SH-SY5Y (cell line): ENCODE measurements at regions not wholly inside any gene's neighbourhood (a gene's known extent, or its start where the extent isn't known, plus 50 kb on each side); places are given as distances from the start of the nearest gene placed in this dataset.

Experiments
- GATA2 ChIP-seq: IDR thresholded peaks from 2 replicates; pipeline ENCODE4 v1.6.1; 2011; ENCODE audit warnings: mild to moderate bottlenecking, low read depth, low read length
- GATA3 ChIP-seq: IDR thresholded peaks from 2 replicates; pipeline ENCODE4 v1.6.1; 2011; ENCODE audit warnings: low read depth, mild to moderate bottlenecking, low read length, moderate library complexity

GRCh38 chr6:119521251-119521650, 171.7 kb upstream of the MAN1A1 start:
- TF ChIP-seq GATA2 = no peak
- no peak for TF ChIP-seq GATA3

DNA sequence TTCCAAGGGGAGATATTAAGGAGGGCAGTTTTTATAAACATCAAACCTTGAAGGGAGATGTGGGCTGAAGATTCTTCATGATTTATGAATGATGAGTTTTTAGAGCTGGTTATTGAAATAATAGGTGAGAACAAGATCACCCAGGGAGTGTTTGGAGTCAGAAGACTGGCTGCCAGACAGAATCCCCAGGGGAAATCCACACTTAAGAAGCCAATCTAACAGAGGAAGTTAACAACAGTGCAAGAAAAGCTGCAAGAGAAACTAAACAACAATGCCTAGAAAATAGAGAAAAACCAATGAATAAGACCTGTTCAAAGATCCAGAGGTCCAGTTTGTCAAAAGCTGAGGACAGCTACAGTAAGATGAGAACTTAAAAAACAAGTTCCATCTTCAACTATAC, 167.9 kb upstream of the MAN1A1 start:
- TF ChIP-seq GATA2 = no peak
- no peak for TF ChIP-seq GATA3

DNA sequence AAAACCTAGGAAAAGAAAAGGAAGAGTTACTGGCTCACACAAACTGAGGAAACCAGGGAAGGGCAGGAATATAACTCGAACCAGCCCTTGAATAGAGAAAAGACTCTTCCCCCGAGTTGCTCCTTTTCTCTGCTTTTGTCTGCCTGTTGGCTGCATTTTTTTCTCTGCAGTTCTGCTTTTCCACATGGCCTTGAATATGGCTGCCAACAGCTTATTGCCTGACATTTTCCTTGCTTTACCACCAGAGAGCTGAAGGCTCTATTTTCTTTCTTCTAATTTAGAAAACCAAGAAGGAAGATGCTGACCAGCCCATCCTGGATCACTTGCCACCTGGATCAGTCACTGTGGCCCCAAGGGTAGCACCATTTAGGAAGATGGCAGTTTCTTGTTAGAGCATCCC, 164.8 kb upstream of the MAN1A1 start:
- TF ChIP-seq GATA3 (no peak), GATA2 (no peak)

GRCh38 chr6:119511024-119511423, 161.5 kb upstream of the MAN1A1 start:
- TF ChIP-seq GATA3 (no peak), GATA2 (no peak)

- no peak for TF ChIP-seq GATA2
- TF ChIP-seq GATA3 = no peak
Measured at GRCh38 chr6:119510246-119510645, 160.7 kb upstream of the MAN1A1 start.

GRCh38 chr6:119506631-119507174, 157.1 kb upstream of the MAN1A1 start:
- TF ChIP-seq GATA3 (no peak), GATA2 (no peak)

DNA sequence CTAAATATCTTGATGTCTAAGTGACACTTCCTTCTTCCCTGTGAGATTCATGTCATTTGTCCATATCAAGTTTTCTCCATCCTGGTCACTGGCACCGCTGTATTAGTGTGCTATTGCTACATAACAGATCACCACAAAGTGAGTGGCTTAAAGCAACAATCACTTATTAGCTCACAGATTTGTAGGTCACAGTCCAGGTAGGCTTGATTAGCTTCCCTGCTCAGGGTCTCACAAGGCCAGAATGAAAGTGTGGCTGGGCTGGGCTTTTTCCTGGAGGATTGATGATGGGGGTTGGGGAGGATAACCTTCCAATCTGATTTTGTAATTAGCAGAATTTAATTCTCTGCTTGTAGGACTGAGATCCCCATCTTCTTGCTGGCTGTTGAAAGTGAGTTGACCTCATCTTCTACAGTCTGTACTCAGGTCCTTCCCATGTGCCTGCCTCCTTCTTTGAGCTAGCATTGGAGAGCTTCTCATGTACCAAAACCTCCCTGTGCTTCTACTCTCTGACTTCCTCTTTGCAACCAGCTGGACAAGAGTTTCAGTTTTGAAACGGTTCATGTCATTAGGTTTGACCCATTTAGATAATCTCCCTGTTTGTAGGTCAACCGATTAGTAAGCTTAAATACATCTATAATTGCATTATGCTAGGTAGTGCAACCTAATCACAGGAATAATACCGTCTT, 152.4 kb upstream of the MAN1A1 start:
- TF ChIP-seq GATA3 = no peak
- TF ChIP-seq GATA2 = no peak

- TF ChIP-seq GATA2 (no peak), GATA3 (no peak)
Measured at GRCh38 chr6:119499797-119500196, 150.2 kb upstream of the MAN1A1 start.

- TF ChIP-seq GATA3 (no peak), GATA2 (no peak)
Measured at GRCh38 chr6:119497988-119498727, 148.6 kb upstream of the MAN1A1 start.

- peak; percentile 17; the same call in 1 of the 2 replicates for TF ChIP-seq GATA2
- TF ChIP-seq GATA3 = no peak
Measured at GRCh38 chr6:119495230-119495683, 145.7 kb upstream of the MAN1A1 start.

- TF ChIP-seq GATA3 = no peak
- TF ChIP-seq GATA2 = no peak
Measured at GRCh38 chr6:119493980-119494379, 144.4 kb upstream of the MAN1A1 start.

GRCh38 chr6:119484598-119484997, 135.0 kb upstream of the MAN1A1 start:
- TF ChIP-seq GATA2 (no peak), GATA3 (no peak)

- TF ChIP-seq GATA3 (no peak), GATA2 (no peak)
Measured at GRCh38 chr6:119483908-119484307, 134.3 kb upstream of the MAN1A1 start.

- TF ChIP-seq GATA2 (no peak), GATA3 (no peak)
Measured at GRCh38 chr6:119482850-119483285, 133.3 kb upstream of the MAN1A1 start.

DNA sequence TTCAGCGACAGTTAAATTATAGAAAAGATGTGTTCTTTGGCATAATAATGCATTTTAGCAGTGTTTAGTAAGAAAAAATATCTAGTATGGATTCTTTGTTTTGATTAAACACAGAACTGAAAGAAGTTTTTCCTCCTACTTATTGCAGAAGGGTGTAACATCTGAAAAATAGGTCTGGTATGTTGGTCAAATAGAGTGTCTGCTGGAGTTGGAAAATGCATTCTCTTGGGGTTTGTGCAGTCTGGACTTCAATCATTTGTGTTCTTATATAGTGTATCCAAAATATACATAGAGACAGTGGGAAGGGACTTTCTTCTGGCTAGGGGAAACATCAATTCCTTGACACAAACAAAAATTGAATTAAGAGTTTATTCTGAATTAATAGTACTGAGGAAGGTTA, 132.4 kb upstream of the MAN1A1 start:
- TF ChIP-seq GATA2 = no peak
- no peak for TF ChIP-seq GATA3

- TF ChIP-seq GATA2 = no peak
- no peak for TF ChIP-seq GATA3
Measured at GRCh38 chr6:119480961-119481497, 131.5 kb upstream of the MAN1A1 start.
